CD4-positive, alpha-beta T cell treated with Interleukin-12 subunit alpha and Interleukin-12 subunit beta, for 1 hour (primary cell): ENCODE measurements at regions not wholly inside any gene's neighbourhood (a gene's known extent, or its start where the extent isn't known, plus 50 kb on each side); places are given as distances from the start of the nearest gene placed in this dataset.
"Not testable (repeated sequence)": the region's sequence is repeated elsewhere in the genome, so short reads cannot be mapped to it uniquely, and the experiment has no call there.

ENCODE experiments used
- DNase-seq: peaks from one replicate; pipeline ENCODE4 v3.0.0-alpha.2; 2020

- DNase-seq: no peak
Measured at GRCh38 chr13:50159607-50160006, 144.4 kb downstream of the KCNRG start.

GRCh38 chr13:50161052-50161451 is 145.8 kb downstream of the KCNRG start:
- no peak for DNase-seq

- no peak for DNase-seq
Measured at GRCh38 chr13:50162001-50162400, 146.8 kb downstream of the KCNRG start.

GRCh38 chr13:50162567-50162966 is 147.3 kb downstream of the KCNRG start:
- DNase-seq: no peak

GRCh38 chr13:50167224-50167947 is 152.1 kb downstream of the KCNRG start:
- DNase-seq: no peak

GRCh38 chr13:50167967-50168366 is 152.7 kb downstream of the KCNRG start:
- no peak for DNase-seq

- DNase-seq: no peak
Measured at GRCh38 chr13:50168786-50169185, 153.5 kb downstream of the KCNRG start.

GRCh38 chr13:50170447-50171037 is 155.3 kb downstream of the KCNRG start:
- DNase-seq: no peak

- DNase-seq: no peak
Measured at GRCh38 chr13:50171590-50172282, 156.5 kb downstream of the KCNRG start.

GRCh38 chr13:50173045-50173444 is 157.8 kb downstream of the KCNRG start:
- not testable (repeated sequence) for DNase-seq

GRCh38 chr13:50174630-50175029 is 159.4 kb downstream of the KCNRG start:
- no peak for DNase-seq

GRCh38 chr13:50179977-50180376 is 164.7 kb downstream of the KCNRG start:
- no peak for DNase-seq

- DNase-seq: not testable (repeated sequence)
Measured at GRCh38 chr13:50185769-50186763, 170.8 kb downstream of the KCNRG start.

GRCh38 chr13:50187352-50188029 is 172.2 kb downstream of the KCNRG start:
- no peak for DNase-seq

- DNase-seq: no peak
Measured at GRCh38 chr13:50188696-50189095, 173.5 kb downstream of the KCNRG start.

- peak; percentile 23 for DNase-seq
Measured at GRCh38 chr13:50189450-50189849, 174.2 kb downstream of the KCNRG start.

GRCh38 chr13:50191004-50191403 is 175.8 kb downstream of the KCNRG start:
- DNase-seq: no peak

GRCh38 chr13:50192272-50192813 is 177.1 kb downstream of the KCNRG start:
- no peak for DNase-seq

- DNase-seq: no peak
Measured at GRCh38 chr13:50195045-50195444, 179.8 kb downstream of the KCNRG start.

GRCh38 chr13:50196118-50196517 is 180.9 kb downstream of the KCNRG start:
- no peak for DNase-seq

- no peak for DNase-seq
Measured at GRCh38 chr13:50197705-50198104, 182.5 kb downstream of the KCNRG start.

- DNase-seq: no peak
Measured at GRCh38 chr13:50198508-50198907, 183.3 kb downstream of the KCNRG start.
